H9 (cell line): ENCODE measurements at regions not wholly inside any gene's neighbourhood (a gene's known extent, or its start where the extent isn't known, plus 50 kb on each side); places are given as distances from the start of the nearest gene placed in this dataset.

Experiments used
- DNase-seq: peaks from one replicate; pipeline ENCODE4 v3.0.0-alpha.2; 2017
- H2AFZ ChIP-seq: one replicate; pipeline ENCODE4 v1.6.1; 2013; ENCODE audit warnings: mild to moderate bottlenecking, low read length, control low read depth, moderate library complexity
- H2AK5ac ChIP-seq: 2 replicates; pipeline ENCODE4 v1.6.1; 2013; ENCODE audit warnings: low read length, control low read depth, mixed read lengths; ENCODE audit not compliant: insufficient read length
- H2BK120ac ChIP-seq: one replicate; pipeline ENCODE4 v1.6.1; 2013; ENCODE audit warnings: low read depth, mild to moderate bottlenecking, low read length, control low read depth, inconsistent platforms; ENCODE audit not compliant: poor library complexity, severe bottlenecking
- H2BK12ac ChIP-seq: 2 replicates; pipeline ENCODE4 v1.6.1; 2013; ENCODE audit warnings: low read length, control low read depth, mixed read lengths, low read depth; ENCODE audit not compliant: insufficient read length
- H2BK15ac ChIP-seq: 2 replicates; pipeline ENCODE4 v1.6.1; 2013; ENCODE audit warnings: low read depth, low read length, control low read depth
- H2BK20ac ChIP-seq: one replicate; pipeline ENCODE4 v1.6.1; 2013; ENCODE audit warnings: low read depth, mild to moderate bottlenecking, low read length, control low read depth, inconsistent platforms; ENCODE audit not compliant: poor library complexity, severe bottlenecking
- H2BK5ac ChIP-seq: 2 replicates; pipeline ENCODE4 v1.6.1; 2013; ENCODE audit warnings: low read length, control low read depth, mixed read lengths; ENCODE audit not compliant: insufficient read length
- H3K14ac ChIP-seq: 2 replicates; pipeline ENCODE4 v1.6.1; 2013; ENCODE audit warnings: low read length, control low read depth; ENCODE audit not compliant: insufficient read depth
- H3K18ac ChIP-seq: 2 replicates; pipeline ENCODE4 v1.6.1; 2013; ENCODE audit warnings: low read depth, mild to moderate bottlenecking, mixed read lengths, low read length, control low read depth; ENCODE audit not compliant: insufficient read length
- H3K23ac ChIP-seq: 2 replicates; pipeline ENCODE4 v1.6.1; 2013; ENCODE audit warnings: low read length, control low read depth, mixed read lengths, low read depth; ENCODE audit not compliant: insufficient read length
- H3K23me2 ChIP-seq: 2 replicates; pipeline ENCODE4 v1.6.1; 2013; ENCODE audit warnings: low read depth, mild to moderate bottlenecking, mixed read lengths, low read length, control low read depth; ENCODE audit not compliant: insufficient read length, poor library complexity, severe bottlenecking
- H3K27ac ChIP-seq: 2 replicates; pipeline ENCODE4 v1.5.1; 2013; ENCODE audit warnings: low read length, control low read depth, mixed read lengths, low read depth; ENCODE audit not compliant: insufficient read length
- H3K27me3 ChIP-seq: 2 replicates; pipeline ENCODE4 v1.6.1; 2013; ENCODE audit warnings: low read length, control low read depth, inconsistent platforms; ENCODE audit not compliant: insufficient read depth
- H3K4ac ChIP-seq: 2 replicates; pipeline ENCODE4 v1.6.1; 2013; ENCODE audit warnings: low read depth, mild to moderate bottlenecking, control low read depth, inconsistent platforms, low read length, moderate library complexity
- H3K4me1 ChIP-seq: 2 replicates; pipeline ENCODE4 v1.6.1; 2013; ENCODE audit warnings: low read length, control low read depth, inconsistent platforms; ENCODE audit not compliant: insufficient read depth
- H3K4me2 ChIP-seq: 2 replicates; pipeline ENCODE4 v1.6.1; 2013; ENCODE audit warnings: low read length, control low read depth, mixed read lengths; ENCODE audit not compliant: insufficient read length, insufficient read depth
- H3K56ac ChIP-seq: 2 replicates; pipeline ENCODE4 v1.6.1; 2013; ENCODE audit warnings: low read depth, mild to moderate bottlenecking, mixed read lengths, low read length, control low read depth; ENCODE audit not compliant: insufficient read length
- H3K79me1 ChIP-seq: 2 replicates; pipeline ENCODE4 v1.6.1; 2013; ENCODE audit warnings: low read depth, mild to moderate bottlenecking, moderate library complexity, low read length, control low read depth, inconsistent platforms; ENCODE audit not compliant: insufficient read depth, poor library complexity, severe bottlenecking
- H3K79me2 ChIP-seq: 2 replicates; pipeline ENCODE4 v1.6.1; 2013; ENCODE audit warnings: low read length, control low read depth, inconsistent platforms; ENCODE audit not compliant: insufficient read depth
- H3K9ac ChIP-seq: 2 replicates; pipeline ENCODE4 v1.6.1; 2013; ENCODE audit warnings: low read length, control low read depth, mixed read lengths; ENCODE audit not compliant: insufficient read length; ENCODE audit errors: extremely low read depth
- H3K9me3 ChIP-seq: one replicate; pipeline ENCODE4 v1.6.1; 2013; ENCODE audit warnings: low read depth, low read length, inconsistent platforms; ENCODE audit not compliant: control insufficient read depth
- H3T11ph ChIP-seq: one replicate; pipeline ENCODE4 v1.6.1; 2013; ENCODE audit warnings: mild to moderate bottlenecking, low read length, control low read depth, inconsistent platforms
- H4K20me1 ChIP-seq: one replicate; pipeline ENCODE4 v1.6.1; 2013; ENCODE audit not compliant: control insufficient read depth, insufficient read length, insufficient read depth
- H4K5ac ChIP-seq: 2 replicates; pipeline ENCODE4 v1.6.1; 2013; ENCODE audit warnings: low read depth, mild to moderate bottlenecking, mixed read lengths, low read length, control low read depth; ENCODE audit not compliant: insufficient read length
- H4K8ac ChIP-seq: replicated peaks from 2 replicates; pipeline ENCODE4 v1.6.1; 2013; ENCODE audit warnings: low read length, control low read depth, mixed read lengths, low read depth; ENCODE audit not compliant: insufficient read length
- H4K91ac ChIP-seq: 2 replicates; pipeline ENCODE4 v1.6.1; 2013; ENCODE audit warnings: low read depth, mild to moderate bottlenecking, moderate library complexity, mixed read lengths, low read length, control low read depth; ENCODE audit not compliant: insufficient read length
- H3K27ac Mint-ChIP-seq, 3 experiments: 2 replicates in 2 of 3; 3 replicates in 1 of 3; pipeline ENCODE4 v1.8.0; 2020 to 2021; ENCODE audit warnings: mixed read lengths in 3 of 3, mild to moderate bottlenecking in 1 of 3, moderate library complexity in 1 of 3
- H3K27me3 Mint-ChIP-seq: 2 replicates; pipeline ENCODE4 v1.8.0; 2021; ENCODE audit warnings: low read depth, mild to moderate bottlenecking, moderate library complexity, mixed read lengths
- H3K36me3 Mint-ChIP-seq, 3 experiments: 2 replicates in 2 of 3; 3 replicates in 1 of 3; pipeline ENCODE4 v1.8.0; 2020 to 2021; ENCODE audit warnings: low read depth in 3 of 3, mixed read lengths in 3 of 3; ENCODE audit not compliant: insufficient read depth in 1 of 3
- H3K4me1 Mint-ChIP-seq, 2 experiments: 2 replicates each; pipeline ENCODE4 v1.8.0; 2020; ENCODE audit warnings: mixed read lengths in 2 of 2
- H3K4me3 Mint-ChIP-seq, 2 experiments: 2 replicates in 1 of 2; 3 replicates in 1 of 2; pipeline ENCODE4 v1.8.0; 2020 to 2021; ENCODE audit warnings: mild to moderate bottlenecking in 2 of 2, mixed read lengths in 2 of 2, moderate library complexity in 1 of 2
- H3K9me3 Mint-ChIP-seq, 2 experiments: 2 replicates in 1 of 2; 3 replicates in 1 of 2; pipeline ENCODE4 v1.8.0; 2020; ENCODE audit warnings: mild to moderate bottlenecking in 2 of 2, mixed read lengths in 2 of 2, moderate library complexity in 1 of 2
- CTCF ChIP-seq: fragments of 200-600 bp; sonication (generic); conservative IDR thresholded peaks from 3 replicates; pipeline ENCODE4 v1.8.0; 2021; ENCODE audit warnings: antibody characterized with exemption, mild to moderate bottlenecking
- WGBS: extraction: QIAGEN DNeasy Blood & Tissue Kit; methylation state at CpG from one replicate; pipeline ENCODE4 v1.1.7; 2013; ENCODE audit warnings: missing lambda C conversion rate, low lambda C conversion rate, mixed read lengths; ENCODE audit not compliant: insufficient read length; ENCODE audit errors: extremely low coverage; 5-methylcytosine and 5-hydroxymethylcytosine counted together

GRCh38 chr12:75820848-75821578 is 210.6 kb downstream of the PHLDA1 start:
- H2AFZ ChIP-seq: no peak overlapping the region
- no peak overlapping the region for H2BK20ac ChIP-seq
- H2AK5ac ChIP-seq: no peak overlapping the region
- no peaks in the 10 kb centered on the region for H3K9me3 ChIP-seq
- H4K20me1 ChIP-seq: no peaks in the 10 kb centered on the region
- no peak overlapping the region for H2BK15ac ChIP-seq
- H4K8ac ChIP-seq: no peak overlapping the region
- no peak for TF ChIP-seq CTCF
- Mint-ChIP-seq H3K4me1 (peaks cover 26 to 29% of the 10 kb centered on the region in 2 experiments), H3K9me3 (no peaks in the 10 kb centered on the region), H3K27me3 (peaks cover 1% of the 10 kb centered on the region; the same call in 1 of the 2 replicates), H3K4me3 (no peak overlapping the region), H3K27ac (no peak overlapping the region), H3K36me3 (no peaks in the 10 kb centered on the region)
- H3K9ac ChIP-seq: no peak overlapping the region
- no peak overlapping the region for H2BK12ac ChIP-seq
- no peak overlapping the region for H3K56ac ChIP-seq
- H3K14ac ChIP-seq: no peak overlapping the region
- no peaks in the 10 kb centered on the region for H3K79me2 ChIP-seq
- no peak overlapping the region for H2BK120ac ChIP-seq
- H2BK5ac ChIP-seq: no peak overlapping the region
- H3K27me3 ChIP-seq: no peaks in the 10 kb centered on the region
- WGBS: no CpG with 5 or more reads among the region's 10 CpGs
- no peak overlapping the region for H3K4me2 ChIP-seq
- no peak overlapping the region for H4K5ac ChIP-seq
- H3K79me1 ChIP-seq: no peaks in the 10 kb centered on the region
- no peak overlapping the region for H3K18ac ChIP-seq
- no peak overlapping the region for H4K91ac ChIP-seq
- no peak overlapping the region for H3K4ac ChIP-seq
- H3K4me1 ChIP-seq: peaks cover 7% of the 10 kb centered on the region; the same call in 1 of the 2 replicates
- H3K27ac ChIP-seq: no peak overlapping the region
- H3K23ac ChIP-seq: no peak overlapping the region
- DNase-seq: no peak
- no peak overlapping the region for H3T11ph ChIP-seq
- H3K23me2 ChIP-seq: no peaks in the 10 kb centered on the region
